ENCODE measurements at regions not wholly inside any gene's neighbourhood (a gene's known extent, or its start where the extent isn't known, plus 50 kb on each side); places are given as distances from the start of the nearest gene placed in this dataset.

DNA sequence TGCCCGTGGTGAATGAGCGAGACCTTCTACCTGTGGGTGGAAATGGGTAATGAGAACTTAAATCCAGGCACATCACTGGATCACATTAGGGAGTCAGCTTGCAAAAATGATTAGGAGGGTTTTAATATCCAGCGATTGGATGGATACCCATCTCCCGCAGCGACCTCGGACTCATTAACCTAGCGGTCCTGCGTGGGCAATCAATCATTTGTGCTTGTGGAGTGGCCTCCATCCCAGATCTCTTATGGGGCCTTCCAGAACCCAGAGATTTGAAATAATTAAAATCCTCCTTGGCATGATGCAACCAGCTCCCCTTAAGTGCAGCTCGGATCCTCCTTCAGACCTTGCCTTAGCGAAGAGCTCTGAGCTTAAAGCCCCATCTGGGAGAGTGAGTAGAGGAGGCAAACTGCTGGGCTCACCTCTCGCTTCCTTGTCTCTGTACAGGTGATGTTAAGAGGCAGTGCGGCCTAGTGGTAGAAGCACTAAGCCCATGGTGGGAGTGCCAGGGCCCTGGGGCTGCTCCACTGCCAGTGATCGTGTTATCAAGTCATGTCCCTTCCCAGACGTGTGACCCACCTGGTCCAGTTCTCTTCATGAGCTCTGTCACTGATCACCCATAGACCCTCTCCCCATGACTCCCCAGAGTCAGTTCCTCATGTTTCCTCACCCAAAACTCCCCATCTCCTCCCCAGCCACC, 285.2 kb upstream of the TLE3 start:
- Histone ChIP-seq H4K91ac (replicated peaks; ENCODE audit: insufficient read length, low read length) (no peak overlapping the region), H3K4me3 (ENCODE audit: extremely low read depth in 1 of 4, insufficient read depth in 2 of 4, low read depth in 3 of 4, low read length in 4 of 4) (no peak overlapping the region), H3K36me3 (ENCODE audit: control insufficient read depth in 2 of 4, insufficient read depth in 4 of 4, low read length in 3 of 4) (no peaks in the 10 kb centered on the region), H4K8ac (ENCODE audit: extremely low read depth, insufficient read depth, low read length) (no peak overlapping the region), H3K23ac (ENCODE audit: insufficient read length) (no peak overlapping the region), H3K23me2 (ENCODE audit: low read depth, low read length) (no peaks in the 10 kb centered on the region; the same call in 1 of the 2 replicates), H2BK5ac (ENCODE audit: low read depth, low read length) (no peak overlapping the region), H2AK5ac (ENCODE audit: low read depth, low read length) (no peak overlapping the region), H3K18ac (ENCODE audit: extremely low read depth, low read length) (no peak overlapping the region), H3K9me3 (ENCODE audit: insufficient read depth in 2 of 2, low read depth in 1 of 2, low read length in 1 of 2) (peaks cover 2 to 5% of the 10 kb centered on the region in 2 experiments; a peak in 3 of 4 replicates), H3K14ac (ENCODE audit: insufficient read length) (no peak overlapping the region), H3K4ac (replicated peaks; ENCODE audit: insufficient read length, low read depth, low read length) (no peak overlapping the region), H2BK12ac (ENCODE audit: low read depth, low read length) (no peak overlapping the region), H3K27me3 (replicated peaks in 1 of 4; ENCODE audit: control insufficient read depth in 3 of 4, extremely low read depth in 1 of 4, insufficient read depth in 3 of 4, low read length in 3 of 4) (peaks cover 0 to 5% (median 0%) of the 10 kb centered on the region in 4 experiments; a peak in 1 of 7 replicates), H3K9ac (replicated peaks in 1 of 4; ENCODE audit: extremely low read depth in 1 of 4, low read depth in 3 of 4, low read length in 3 of 4) (no peak overlapping the region), H3K27ac (ENCODE audit: low read depth, low read length) (no peak overlapping the region), H3K4me2 (ENCODE audit: insufficient read depth in 1 of 2, low read depth in 2 of 2, low read length in 2 of 2) (no peak overlapping the region), H3K4me1 (replicated peaks in 1 of 4; ENCODE audit: control insufficient read depth in 3 of 4, insufficient read depth in 4 of 4, low read length in 3 of 4) (peaks cover 3 to 13% (median 7%) of the 10 kb centered on the region in 4 experiments; a peak in 6 of 7 replicates), H2AFZ (ENCODE audit: low read length) (no peak overlapping the region), H4K5ac (ENCODE audit: insufficient read length, low read depth, low read length) (no peak overlapping the region), H4K20me1 (replicated peaks in 1 of 2; ENCODE audit: control insufficient read depth in 1 of 2, insufficient read depth in 2 of 2, low read length in 2 of 2) (no peaks in the 10 kb centered on the region), H2BK20ac (ENCODE audit: low read length) (no peak overlapping the region), H3K79me2 (ENCODE audit: control insufficient read depth in 1 of 2, insufficient read depth in 2 of 2, low read length in 2 of 2) (no peaks in the 10 kb centered on the region; a peak in 1 of 4 replicates), H3K79me1 (ENCODE audit: low read depth, low read length) (no peaks in the 10 kb centered on the region), H2BK120ac (replicated peaks; ENCODE audit: low read depth, low read length) (no peak overlapping the region), H3K56ac (replicated peaks; ENCODE audit: insufficient read length, low read depth, low read length) (no peak overlapping the region), H2BK15ac (ENCODE audit: low read length) (no peak overlapping the region)
- FAIRE-seq (no peak), DNase-seq (ENCODE audit: low read depth in 1 of 2, low spot score in 2 of 2) (no peak)
- WGBS, 2 experiments (ENCODE audit: extremely low coverage in 1 of 2, insufficient coverage in 1 of 2, insufficient read length in 1 of 2, insufficient replicate concordance in 2 of 2, low coverage in 1 of 2, low lambda C conversion rate in 2 of 2, missing lambda C conversion rate in 1 of 2), result 95% methylated on average over 14 of the region's 14 CpGs; no CpG with 5 or more reads in 1 of the 2 experiments
- ChIA-PET CTCF (ENCODE audit: partially characterized antibody) (interaction anchor here (0.7 to 2.7 kb wide), 2 partner anchors 19 to 68 kb away, joined by 3 to 9 read pairs; no protein-coding TSS in a partner anchor), POLR2A (ENCODE audit: partially characterized antibody) (no interaction called here)
- TF ChIP-seq CHD1 (IDR thresholded peaks at IDR 0.05; ENCODE audit: low read depth, low read length) (no peak), NANOG (IDR thresholded peaks at IDR 0.05; ENCODE audit: insufficient read depth, low read depth, low read length, poor library complexity, severe bottlenecking) (no peak), KDM5A (IDR thresholded peaks at IDR 0.05; ENCODE audit: low read length) (no peak), ATF3 (IDR thresholded peaks at IDR 0.05; ENCODE audit: insufficient read depth, low read depth, low read length) (no peak), TAF1 (IDR thresholded peaks at IDR 0.05; ENCODE audit: low read depth, low read length) (no peak), KDM4A (IDR thresholded peaks at IDR 0.05; ENCODE audit: low read depth, low read length, severe bottlenecking) (no peak), GABPA (IDR thresholded peaks at IDR 0.05; ENCODE audit: borderline replicate concordance, insufficient read depth, low read length) (no peak), CBX5 (IDR thresholded peaks at IDR 0.05; ENCODE audit: low read depth, low read length) (no peak), TEAD4 (IDR thresholded peaks at IDR 0.05; ENCODE audit: low read depth, low read length) (no peak), RBBP5 (IDR thresholded peaks at IDR 0.05; ENCODE audit: borderline replicate concordance, low read depth, low read length) (no peak)
- TF ChIP-seq, protein P1, sequence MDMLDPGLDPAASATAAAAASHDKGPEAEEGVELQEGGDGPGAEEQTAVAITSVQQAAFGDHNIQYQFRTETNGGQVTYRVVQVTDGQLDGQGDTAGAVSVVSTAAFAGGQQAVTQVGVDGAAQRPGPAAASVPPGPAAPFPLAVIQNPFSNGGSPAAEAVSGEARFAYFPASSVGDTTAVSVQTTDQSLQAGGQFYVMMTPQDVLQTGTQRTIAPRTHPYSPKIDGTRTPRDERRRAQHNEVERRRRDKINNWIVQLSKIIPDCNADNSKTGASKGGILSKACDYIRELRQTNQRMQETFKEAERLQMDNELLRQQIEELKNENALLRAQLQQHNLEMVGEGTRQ (IDR thresholded peaks at IDR 0.05; ENCODE audit: low read length), result no peak

Data from H1 (cell line).